GM08714 (cell line): ENCODE measurements at regions not wholly inside any gene's neighbourhood (a gene's known extent, or its start where the extent isn't known, plus 50 kb on each side); places are given as distances from the start of the nearest gene placed in this dataset.
"Not testable (repeated sequence)": the region's sequence is repeated elsewhere in the genome, so short reads cannot be mapped to it uniquely, and the experiment has no call there.

Source experiments
- H3K4me3 ChIP-seq: fragments of 200-500 bp; sonication (Bioruptor generic); 2 replicates; pipeline ENCODE4 v1.5.1; 2014; ENCODE audit warnings: mild to moderate bottlenecking, low read length, inconsistent platforms
- ZNF274 ChIP-seq: IDR thresholded peaks from 2 replicates; pipeline ENCODE4 v1.6.1; 2012; ENCODE audit warnings: mild to moderate bottlenecking, low read depth, low read length

- H3K4me3 ChIP-seq = no peak overlapping the region
Observed at GRCh38 chr2:111624411-111625156, 259.4 kb downstream of the ANAPC1 start.

GRCh38 chr2:111625157-111625537 is 258.8 kb downstream of the ANAPC1 start:
- H3K4me3 ChIP-seq = not testable (repeated sequence)

More at GRCh38 chr2:111624411-111625156, 259.4 kb downstream of the ANAPC1 start:
- TF ChIP-seq ZNF274 = no peak

- no peak overlapping the region for H3K4me3 ChIP-seq
- TF ChIP-seq ZNF274 = no peak
Observed at GRCh38 chr2:111626037-111626864, 257.7 kb downstream of the ANAPC1 start.

- no peak overlapping the region for H3K4me3 ChIP-seq
- TF ChIP-seq ZNF274 = no peak
Observed at GRCh38 chr2:111626865-111627163, 257.2 kb downstream of the ANAPC1 start.

GRCh38 chr2:111627256-111627655 is 256.7 kb downstream of the ANAPC1 start:
- H3K4me3 ChIP-seq = no peak overlapping the region
- TF ChIP-seq ZNF274 = no peak

- no peak overlapping the region for H3K4me3 ChIP-seq
- TF ChIP-seq ZNF274 = no peak
Observed at GRCh38 chr2:111628221-111628620, 255.8 kb downstream of the ANAPC1 start.

- no peak overlapping the region for H3K4me3 ChIP-seq
- TF ChIP-seq ZNF274 = no peak
Observed at GRCh38 chr2:111629983-111630382, 254.0 kb downstream of the ANAPC1 start.

GRCh38 chr2:111632661-111633060 is 251.3 kb downstream of the ANAPC1 start:
- H3K4me3 ChIP-seq = no peak overlapping the region
- no peak for TF ChIP-seq ZNF274

GRCh38 chr2:111633189-111633588 is 250.8 kb downstream of the ANAPC1 start:
- no peak overlapping the region for H3K4me3 ChIP-seq
- TF ChIP-seq ZNF274 = no peak

- no peak for TF ChIP-seq ZNF274
- no peak overlapping the region for H3K4me3 ChIP-seq
Observed at GRCh38 chr2:111633643-111634042, 250.3 kb downstream of the ANAPC1 start.

GRCh38 chr2:111634050-111634794 is 249.8 kb downstream of the ANAPC1 start:
- no peak for TF ChIP-seq ZNF274
- H3K4me3 ChIP-seq = no peak overlapping the region

GRCh38 chr2:111634995-111635538 is 248.9 kb downstream of the ANAPC1 start:
- TF ChIP-seq ZNF274 = no peak
- no peak overlapping the region for H3K4me3 ChIP-seq

GRCh38 chr2:111636905-111637304 is 247.1 kb downstream of the ANAPC1 start:
- H3K4me3 ChIP-seq = no peak overlapping the region
- no peak for TF ChIP-seq ZNF274

GRCh38 chr2:111638274-111638877 is 245.6 kb downstream of the ANAPC1 start:
- TF ChIP-seq ZNF274 = no peak
- no peak overlapping the region for H3K4me3 ChIP-seq

- TF ChIP-seq ZNF274 = no peak
- no peak overlapping the region for H3K4me3 ChIP-seq
Observed at GRCh38 chr2:111640480-111640879, 243.5 kb downstream of the ANAPC1 start.
